ENCODE measurements at regions not wholly inside any gene's neighbourhood (a gene's known extent, or its start where the extent isn't known, plus 50 kb on each side); places are given as distances from the start of the nearest gene placed in this dataset.

DNA sequence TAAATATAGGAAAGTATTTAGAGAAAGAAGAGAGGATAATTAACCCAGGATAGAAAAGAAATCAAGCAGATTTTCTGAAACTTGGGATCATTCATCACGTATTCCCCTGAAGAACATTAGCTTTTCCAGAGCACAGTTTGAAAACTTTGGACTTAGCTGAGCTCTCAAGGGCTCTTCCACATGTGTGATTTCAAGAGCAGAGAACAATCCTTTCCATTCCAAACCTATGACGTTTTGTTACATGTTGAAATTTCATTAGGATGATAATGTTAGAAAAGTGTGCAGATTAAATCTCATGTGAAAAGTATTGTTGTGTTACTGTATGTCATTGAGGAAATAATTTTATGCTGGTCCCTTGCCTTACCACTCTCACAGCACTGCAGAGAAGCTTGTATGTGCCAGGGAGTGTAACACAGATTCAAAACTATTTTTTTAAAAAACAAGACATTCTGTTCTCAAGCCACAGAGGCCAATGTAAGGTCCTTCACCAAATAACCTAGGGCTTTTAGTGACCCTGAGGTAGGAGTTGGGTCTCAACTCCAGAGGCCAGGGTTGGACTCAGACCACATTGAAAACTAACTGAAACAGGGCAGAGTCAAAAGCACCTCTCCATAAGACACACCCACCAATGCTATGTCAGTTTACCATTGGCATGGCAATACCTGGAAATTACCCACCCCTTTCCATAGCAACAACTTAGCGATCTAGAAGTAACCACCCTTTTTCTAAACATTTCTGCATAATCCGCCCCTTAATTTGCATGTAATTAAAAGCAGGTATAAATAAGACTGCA is 141.3 kb downstream of the ANXA5 start (continued):
- no peak for TF ChIP-seq ZNF224 (CRISPR knock-in tag; IDR thresholded peaks at IDR 0.05)
- no peak for TF ChIP-seq ZBTB7A (CRISPR knock-in tag; IDR thresholded peaks at IDR 0.05)
- no peak for TF ChIP-seq THYN1 (CRISPR knock-in tag; IDR thresholded peaks at IDR 0.05; ENCODE audit: borderline replicate concordance, low read depth)
- no peak for TF ChIP-seq PHB2 (IDR thresholded peaks at IDR 0.05; ENCODE audit: partially characterized antibody)
- TF ChIP-seq ONECUT2 (CRISPR knock-in tag; IDR thresholded peaks at IDR 0.05): no peak
- TF ChIP-seq, protein P1, sequence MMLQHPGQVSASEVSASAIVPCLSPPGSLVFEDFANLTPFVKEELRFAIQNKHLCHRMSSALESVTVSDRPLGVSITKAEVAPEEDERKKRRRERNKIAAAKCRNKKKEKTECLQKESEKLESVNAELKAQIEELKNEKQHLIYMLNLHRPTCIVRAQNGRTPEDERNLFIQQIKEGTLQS (CRISPR knock-in tag; IDR thresholded peaks at IDR 0.05): no peak
- TF ChIP-seq TBX3 (IDR thresholded peaks at IDR 0.05; ENCODE audit: borderline replicate concordance): no peak
- TF ChIP-seq, protein P2, sequence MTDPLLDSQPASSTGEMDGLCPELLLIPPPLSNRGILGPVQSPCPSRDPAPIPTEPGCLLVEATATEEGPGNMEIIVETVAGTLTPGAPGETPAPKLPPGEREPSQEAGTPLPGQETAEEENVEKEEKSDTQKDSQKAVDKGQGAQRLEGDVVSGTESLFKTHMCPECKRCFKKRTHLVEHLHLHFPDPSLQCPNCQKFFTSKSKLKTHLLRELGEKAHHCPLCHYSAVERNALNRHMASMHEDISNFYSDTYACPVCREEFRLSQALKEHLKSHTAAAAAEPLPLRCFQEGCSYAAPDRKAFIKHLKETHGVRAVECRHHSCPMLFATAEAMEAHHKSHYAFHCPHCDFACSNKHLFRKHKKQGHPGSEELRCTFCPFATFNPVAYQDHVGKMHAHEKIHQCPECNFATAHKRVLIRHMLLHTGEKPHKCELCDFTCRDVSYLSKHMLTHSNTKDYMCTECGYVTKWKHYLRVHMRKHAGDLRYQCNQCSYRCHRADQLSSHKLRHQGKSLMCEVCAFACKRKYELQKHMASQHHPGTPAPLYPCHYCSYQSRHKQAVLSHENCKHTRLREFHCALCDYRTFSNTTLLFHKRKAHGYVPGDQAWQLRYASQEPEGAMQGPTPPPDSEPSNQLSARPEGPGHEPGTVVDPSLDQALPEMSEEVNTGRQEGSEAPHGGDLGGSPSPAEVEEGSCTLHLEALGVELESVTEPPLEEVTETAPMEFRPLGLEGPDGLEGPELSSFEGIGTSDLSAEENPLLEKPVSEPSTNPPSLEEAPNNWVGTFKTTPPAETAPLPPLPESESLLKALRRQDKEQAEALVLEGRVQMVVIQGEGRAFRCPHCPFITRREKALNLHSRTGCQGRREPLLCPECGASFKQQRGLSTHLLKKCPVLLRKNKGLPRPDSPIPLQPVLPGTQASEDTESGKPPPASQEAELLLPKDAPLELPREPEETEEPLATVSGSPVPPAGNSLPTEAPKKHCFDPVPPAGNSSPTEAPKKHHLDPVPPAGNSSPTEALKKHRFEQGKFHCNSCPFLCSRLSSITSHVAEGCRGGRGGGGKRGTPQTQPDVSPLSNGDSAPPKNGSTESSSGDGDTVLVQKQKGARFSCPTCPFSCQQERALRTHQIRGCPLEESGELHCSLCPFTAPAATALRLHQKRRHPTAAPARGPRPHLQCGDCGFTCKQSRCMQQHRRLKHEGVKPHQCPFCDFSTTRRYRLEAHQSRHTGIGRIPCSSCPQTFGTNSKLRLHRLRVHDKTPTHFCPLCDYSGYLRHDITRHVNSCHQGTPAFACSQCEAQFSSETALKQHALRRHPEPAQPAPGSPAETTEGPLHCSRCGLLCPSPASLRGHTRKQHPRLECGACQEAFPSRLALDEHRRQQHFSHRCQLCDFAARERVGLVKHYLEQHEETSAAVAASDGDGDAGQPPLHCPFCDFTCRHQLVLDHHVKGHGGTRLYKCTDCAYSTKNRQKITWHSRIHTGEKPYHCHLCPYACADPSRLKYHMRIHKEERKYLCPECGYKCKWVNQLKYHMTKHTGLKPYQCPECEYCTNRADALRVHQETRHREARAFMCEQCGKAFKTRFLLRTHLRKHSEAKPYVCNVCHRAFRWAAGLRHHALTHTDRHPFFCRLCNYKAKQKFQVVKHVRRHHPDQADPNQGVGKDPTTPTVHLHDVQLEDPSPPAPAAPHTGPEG (CRISPR knock-in tag; IDR thresholded peaks at IDR 0.05): no peak
- no peak for TF ChIP-seq ZNF660 (CRISPR knock-in tag; IDR thresholded peaks at IDR 0.05; ENCODE audit: borderline replicate concordance, low read depth)
